ENCODE measurements at regions not wholly inside any gene's neighbourhood (a gene's known extent, or its start where the extent isn't known, plus 50 kb on each side); places are given as distances from the start of the nearest gene placed in this dataset.

- TF ChIP-seq EZH2 (IDR thresholded peaks at IDR 0.05), result no peak
- no peak for TF ChIP-seq POLR2AphosphoS5 (IDR thresholded peaks at IDR 0.05; ENCODE audit: low read depth, low read length)
- no peak for TF ChIP-seq JUND (IDR thresholded peaks at IDR 0.05)
- TF ChIP-seq YY1 (IDR thresholded peaks at IDR 0.05; ENCODE audit: extremely low read depth, insufficient replicate concordance, low read depth, low read length), result no peak
- TF ChIP-seq ZFX (IDR thresholded peaks at IDR 0.05), result no peak
- no peak for TF ChIP-seq EZH2phosphoT487 (IDR thresholded peaks at IDR 0.05; ENCODE audit: borderline replicate concordance)
- TF ChIP-seq POLR2A (IDR thresholded peaks at IDR 0.05; ENCODE audit: borderline replicate concordance, extremely low read depth, insufficient read depth, insufficient read length), result no peak
- TF ChIP-seq CBX3 (IDR thresholded peaks at IDR 0.05; ENCODE audit: low read depth), result no peak
- no peak for TF ChIP-seq CTCF (IDR thresholded peaks at IDR 0.05 in 2 of 3, conservative IDR thresholded peaks at IDR 0.05 in 1 of 3; ENCODE audit: borderline replicate concordance in 1 of 3, insufficient read depth in 1 of 3, low read depth in 2 of 3, low read length in 2 of 3)
- no peak for TF ChIP-seq REST (IDR thresholded peaks at IDR 0.05; ENCODE audit: low read depth)
- TF ChIP-seq ATF3 (IDR thresholded peaks at IDR 0.05), result no peak
- no peak for TF ChIP-seq EGR1 (IDR thresholded peaks at IDR 0.05; ENCODE audit: low read depth)
- no peak for TF ChIP-seq ELF1 (IDR thresholded peaks at IDR 0.05; ENCODE audit: borderline replicate concordance, low read depth)
- TF ChIP-seq FOSL1 (IDR thresholded peaks at IDR 0.05; ENCODE audit: low read depth), result no peak
- no peak for TF ChIP-seq SP1 (IDR thresholded peaks at IDR 0.05; ENCODE audit: low read depth)
- TF ChIP-seq MAX (IDR thresholded peaks at IDR 0.05), result no peak
- TF ChIP-seq RAD21 (IDR thresholded peaks at IDR 0.05; ENCODE audit: low read depth), result no peak
- H2AFZ ChIP-seq (ENCODE audit: low read depth, low read length, poor library complexity, severe bottlenecking), result no peak overlapping the region
- intact Hi-C loops (cut with micrococcal nuclease), result loop anchor here (10.0 kb wide), 1 partner anchor 401 kb away; no protein-coding TSS in a partner anchor
- H3K27ac ChIP-seq (ENCODE audit: low read depth, low read length), result no peak overlapping the region
- H3K9me3 ChIP-seq (ENCODE audit: control insufficient read depth in 1 of 2, insufficient read depth in 1 of 2, low read depth in 1 of 2, low read length in 2 of 2), result no peaks in the 10 kb centered on the region
- ChIA-PET CTCF (no interaction called here), RAD21 (ENCODE audit: low non-redundant PET in 1 of 2, low total read pairs in 2 of 2, uncharacterized antibody in 2 of 2, unreplicated experiment in 2 of 2) (no interaction called here), POLR2A (no interaction called here)
- no peaks in the 10 kb centered on the region for H3K9me2 ChIP-seq (ENCODE audit: insufficient read depth)
- no peaks in the 10 kb centered on the region for H3K27me3 ChIP-seq (ENCODE audit: insufficient read depth, low read length)
- ATAC-seq, result no peak
- no peak overlapping the region for H3K4me3 ChIP-seq (replicated peaks in 1 of 2; ENCODE audit: low read depth in 1 of 2, low read length in 2 of 2)
- H3K9ac ChIP-seq (ENCODE audit: low read length), result no peak overlapping the region
- no peaks in the 10 kb centered on the region for H3K4me1 ChIP-seq (ENCODE audit: control insufficient read depth in 1 of 2, insufficient read depth in 2 of 2, low read length in 2 of 2)
- no peaks in the 10 kb centered on the region for H4K20me1 ChIP-seq (ENCODE audit: insufficient read depth)
- no peaks in the 10 kb centered on the region for H3K36me3 ChIP-seq (ENCODE audit: control insufficient read depth in 1 of 2, insufficient read depth in 2 of 2, low read length in 2 of 2)
- no peak overlapping the region for H3K4me2 ChIP-seq (ENCODE audit: low read length)
- H3K79me2 ChIP-seq (ENCODE audit: insufficient read depth, low read length), result no peaks in the 10 kb centered on the region
- no peak for DNase-seq (ENCODE audit: low read depth, low spot score)
- BruUV-seq (replicated peaks), result no TSS peak
Measured at GRCh38 chr1:219413536-219413935, 199.4 kb downstream of the ZC3H11B start.

All from HCT116 (cell line).